Activated CD8-positive, alpha-beta memory T cell treated with anti-CD3 and anti-CD28 coated beads, Interleukin-2, amount 50 U/mL, for 48 hours (primary cell): ENCODE measurements at regions not wholly inside any gene's neighbourhood (a gene's known extent, or its start where the extent isn't known, plus 50 kb on each side); places are given as distances from the start of the nearest gene placed in this dataset.

Source experiments
- DNase-seq: peaks from one replicate; pipeline ENCODE4 v3.0.0-alpha.2; 2020

DNA sequence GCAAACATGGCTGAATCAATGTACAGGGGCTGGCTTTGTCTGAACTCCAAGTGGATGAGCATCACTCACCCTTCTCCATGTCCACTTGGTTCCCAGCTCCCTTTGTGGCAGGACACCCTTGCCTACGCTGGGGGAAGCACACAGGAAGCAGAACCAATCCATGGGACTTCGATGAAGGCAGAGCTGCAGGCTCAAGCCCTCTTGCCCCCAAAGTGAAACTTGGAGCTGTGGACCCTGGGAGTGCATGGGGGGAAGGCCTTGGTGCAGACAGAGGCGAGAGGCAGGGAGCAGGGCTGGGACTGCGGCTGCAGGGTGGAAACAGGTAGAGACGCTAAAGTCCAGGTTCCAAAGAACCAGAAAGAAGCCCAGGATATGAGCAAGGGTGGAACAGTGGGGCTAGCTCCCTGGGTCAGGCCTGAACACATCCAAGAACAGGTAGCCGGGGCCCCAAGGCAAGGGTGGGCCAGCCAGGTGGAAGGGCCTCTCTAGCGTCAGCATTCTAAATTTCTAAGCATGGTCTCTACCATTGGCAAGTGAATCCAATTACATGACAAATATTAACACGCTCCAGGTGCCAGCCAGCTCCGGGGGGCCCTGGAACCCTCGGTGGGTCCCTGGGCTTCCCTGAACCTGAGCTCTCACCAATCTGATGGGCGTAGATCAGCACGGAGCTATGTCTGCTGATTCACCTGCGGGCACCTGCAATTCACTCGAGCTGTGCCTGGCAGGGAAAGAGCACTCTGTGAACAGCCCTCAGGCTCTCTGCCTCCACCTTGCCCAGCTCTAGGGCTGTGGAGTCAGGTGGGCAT is 532.8 kb downstream of the BRD1 start:
- peak; percentile 12 for DNase-seq

DNA sequence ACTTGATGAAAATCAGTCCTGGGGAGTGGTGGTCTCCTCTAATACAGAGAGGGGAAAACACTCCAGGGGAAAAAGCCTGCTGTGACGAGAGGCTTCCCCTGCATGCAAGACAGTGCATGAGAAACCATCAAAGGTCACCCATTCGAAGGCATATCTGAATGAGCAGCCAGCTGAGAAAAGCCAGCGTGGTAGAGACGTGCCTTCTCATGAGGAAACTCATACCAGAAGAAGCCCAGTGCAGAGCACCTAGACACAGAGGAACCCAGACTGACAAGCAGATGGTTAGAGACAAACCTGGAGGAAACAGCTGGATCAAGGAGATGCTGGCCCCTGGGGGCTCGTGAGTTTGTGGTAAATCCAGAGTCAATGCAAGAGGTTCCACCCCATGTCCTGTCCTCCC is 534.8 kb downstream of the BRD1 start:
- DNase-seq: peak; percentile 4

DNA sequence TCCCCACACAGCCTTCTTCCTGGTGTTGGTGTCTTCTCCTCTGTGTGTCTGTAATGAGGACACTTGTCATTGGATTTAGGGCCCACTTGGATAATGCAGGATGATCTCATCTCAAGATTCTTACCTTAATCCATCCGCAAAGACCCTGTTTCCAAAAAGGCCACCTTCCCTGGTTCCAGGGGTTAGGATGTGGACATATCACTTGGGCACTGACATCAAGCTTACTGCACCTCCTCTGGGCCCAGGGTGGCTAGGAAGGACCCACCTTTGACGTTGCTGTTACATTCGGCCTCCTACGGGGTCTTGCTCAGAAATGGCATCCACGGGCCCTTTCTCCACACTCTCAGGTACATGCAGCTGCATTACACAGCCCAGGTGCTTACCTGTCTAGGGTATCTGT is 535.9 kb downstream of the BRD1 start:
- peak; percentile 17 for DNase-seq

DNA sequence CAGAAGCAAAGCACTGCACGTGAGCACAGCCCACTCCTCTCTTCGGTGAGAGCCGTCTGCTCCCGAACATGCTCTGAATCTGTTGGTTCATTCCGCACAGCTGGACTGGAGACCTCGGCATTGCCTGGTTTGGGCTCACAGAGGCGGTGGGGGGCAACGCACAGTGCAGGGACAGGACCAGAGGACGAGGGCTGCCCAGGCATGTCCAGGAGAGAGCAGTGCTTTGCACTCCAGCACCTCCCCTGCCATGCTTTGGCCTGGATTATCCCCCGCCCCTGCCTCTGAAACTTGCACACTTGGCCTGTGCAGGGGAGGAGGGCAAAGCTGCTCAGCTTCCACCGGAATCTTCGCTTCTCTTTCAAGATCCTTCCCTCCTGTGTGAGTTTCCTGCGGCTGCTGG is 536.5 kb downstream of the BRD1 start:
- peak; percentile 13 for DNase-seq

DNA sequence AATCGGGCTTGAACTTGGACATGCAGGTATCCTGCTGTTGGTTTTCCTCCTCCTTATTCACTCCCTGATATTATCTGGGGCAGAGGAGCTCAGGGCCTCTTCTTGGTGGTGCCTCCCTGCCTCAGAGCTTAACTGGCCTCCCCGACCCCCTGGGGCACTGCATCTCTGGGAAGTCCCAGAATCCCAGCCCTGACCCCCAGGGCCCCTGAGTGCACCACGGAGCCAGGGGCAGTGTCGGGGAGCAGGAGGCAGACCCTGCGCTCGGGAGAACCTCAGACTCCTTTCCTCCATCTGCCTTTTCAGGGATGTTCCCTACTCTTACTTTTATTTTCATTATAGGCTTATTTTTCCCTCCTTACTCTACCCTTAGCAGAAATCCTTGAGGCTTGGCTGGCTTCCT is 537.0 kb downstream of the BRD1 start:
- DNase-seq: peak; percentile 10

DNA sequence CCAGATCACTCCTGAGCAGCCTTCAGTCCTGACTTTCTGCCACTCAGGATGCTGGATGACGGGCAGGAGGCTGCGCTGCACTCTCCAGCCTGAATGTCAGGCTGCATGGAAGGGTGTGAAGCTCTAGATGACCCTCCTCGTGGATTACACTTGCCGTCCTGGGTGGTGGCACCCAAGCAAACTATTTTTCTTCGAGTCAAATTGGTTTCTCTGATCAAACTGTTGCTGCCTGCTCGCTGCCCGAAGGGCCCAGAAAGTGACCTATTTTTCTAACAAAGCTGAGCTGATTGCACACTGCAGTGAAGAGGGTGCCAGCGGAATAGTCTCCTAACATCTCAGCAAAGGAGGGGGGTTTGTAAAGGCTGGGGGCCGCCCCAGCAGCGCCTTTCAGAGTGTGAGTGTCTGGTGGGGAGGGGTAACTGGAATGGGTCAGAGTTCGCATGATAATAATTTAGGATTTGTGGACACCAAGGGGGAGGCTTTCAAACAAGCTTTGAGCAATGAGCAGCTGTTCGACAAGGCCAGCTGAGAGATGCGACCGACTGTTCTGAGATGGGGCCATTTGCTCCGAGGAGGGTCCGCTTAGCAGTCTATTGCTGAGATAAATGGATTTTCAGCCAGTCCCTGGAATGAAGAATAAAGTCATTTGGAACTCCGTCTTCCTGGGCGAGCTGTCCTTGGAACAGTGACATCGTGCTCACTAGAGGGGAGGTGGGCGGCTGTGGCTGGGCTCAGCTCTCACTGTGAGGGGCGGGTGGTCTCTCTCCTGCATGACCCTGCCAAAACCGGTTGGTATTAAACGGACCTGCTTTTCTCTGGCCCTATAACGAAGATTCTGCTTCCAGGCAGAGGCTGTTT is 537.6 kb downstream of the BRD1 start:
- peak; percentile 8 for DNase-seq

DNA sequence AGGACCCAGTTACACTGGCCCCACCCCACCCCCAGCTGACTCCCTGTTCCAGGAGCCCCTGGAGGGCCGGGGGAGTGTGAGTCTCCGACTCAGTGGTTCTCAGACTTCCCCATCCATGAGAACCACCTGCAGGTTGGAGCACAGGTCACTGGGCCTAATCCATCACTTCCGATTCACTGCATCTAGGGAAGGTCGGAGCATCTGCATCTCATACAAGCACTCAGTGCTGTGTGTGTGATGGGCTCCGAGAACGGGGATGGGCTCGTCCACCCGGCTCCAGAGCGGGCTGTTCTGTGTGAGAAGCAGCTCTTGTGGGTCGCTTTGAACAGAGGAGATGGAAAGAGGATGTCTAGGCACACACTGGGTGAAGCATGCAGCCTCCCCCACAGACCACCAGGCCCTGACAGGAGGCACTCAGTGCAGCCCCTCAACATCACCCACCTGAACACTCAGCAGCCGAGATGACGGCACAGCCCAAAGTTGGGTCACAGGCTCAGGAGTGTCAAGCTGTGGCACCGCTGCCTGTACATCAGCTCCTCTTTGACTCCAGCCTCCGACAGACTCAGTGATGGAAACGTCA is 541.4 kb downstream of the BRD1 start:
- DNase-seq: no peak

DNA sequence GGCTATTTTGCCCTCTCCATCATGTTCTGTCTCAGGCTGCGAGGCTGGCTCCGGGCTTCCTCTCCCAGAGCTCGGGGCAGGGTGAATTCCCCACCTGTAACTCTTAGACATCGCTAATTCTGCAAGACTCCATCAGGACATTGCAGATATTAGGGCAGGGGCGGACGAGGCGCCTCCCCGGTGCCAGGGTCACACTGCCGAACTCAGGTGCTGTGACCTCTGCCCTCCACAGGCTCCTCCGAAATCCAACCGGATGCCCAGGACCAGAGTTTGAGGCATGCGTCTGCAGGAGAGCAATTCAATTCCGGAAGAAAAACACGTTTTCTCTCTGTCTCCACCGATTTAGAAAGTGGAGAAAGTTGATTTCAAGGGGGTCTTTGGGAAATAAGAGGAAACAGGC is 542.7 kb downstream of the BRD1 start:
- DNase-seq: no peak

DNA sequence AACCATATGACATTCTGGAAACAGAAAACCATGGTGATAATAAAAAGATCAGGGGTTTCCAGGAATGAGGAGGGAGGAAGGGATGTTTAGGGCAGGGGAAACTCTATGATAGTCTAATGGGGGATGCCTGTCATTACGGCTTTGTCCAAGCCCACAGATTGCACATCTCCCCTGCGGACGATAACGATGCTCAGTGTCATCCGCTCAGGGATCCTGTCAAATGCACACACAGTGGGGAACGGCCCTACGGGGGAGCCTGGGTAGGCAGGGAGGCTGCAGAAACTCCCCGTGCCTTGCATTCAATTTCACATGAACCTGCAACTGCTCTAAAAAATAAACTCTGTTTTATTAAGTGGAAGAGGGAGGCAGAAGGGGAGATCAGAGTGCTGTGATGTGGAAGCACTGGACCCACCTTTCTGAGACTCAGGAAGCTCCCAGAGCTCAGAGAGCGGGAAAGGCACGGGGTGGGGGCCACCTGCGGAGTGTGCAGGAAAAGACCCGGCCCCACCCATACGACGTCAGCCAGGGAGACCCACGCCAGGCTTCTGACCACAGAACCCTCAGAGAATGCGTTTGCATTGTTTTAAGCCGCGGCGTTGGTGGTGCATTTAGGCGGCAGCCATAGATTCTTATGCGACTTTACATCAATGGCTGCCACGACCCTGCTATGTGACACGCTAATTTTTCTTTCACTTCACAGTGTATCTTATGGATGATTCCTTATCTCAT is 543.5 kb downstream of the BRD1 start:
- DNase-seq: no peak

DNA sequence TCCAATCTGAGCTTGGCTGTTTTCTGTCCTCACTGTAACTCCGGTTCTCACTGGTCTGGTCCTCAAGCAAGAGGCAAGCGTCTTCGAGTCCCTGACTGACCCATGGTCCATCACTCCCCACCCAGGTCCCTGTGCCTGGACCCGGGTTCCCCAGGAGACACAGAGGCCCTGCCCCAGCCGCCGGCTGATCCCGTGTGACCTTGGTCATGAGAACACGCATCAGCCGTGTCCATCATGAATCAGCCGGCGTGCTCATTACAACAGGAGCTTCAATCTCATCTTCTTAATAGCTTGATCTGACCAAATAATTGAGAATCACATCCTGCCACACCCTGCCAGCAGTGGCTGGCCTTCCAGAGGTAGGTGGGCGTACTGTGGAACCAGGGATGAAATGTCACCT is 545.1 kb downstream of the BRD1 start:
- no peak for DNase-seq

DNA sequence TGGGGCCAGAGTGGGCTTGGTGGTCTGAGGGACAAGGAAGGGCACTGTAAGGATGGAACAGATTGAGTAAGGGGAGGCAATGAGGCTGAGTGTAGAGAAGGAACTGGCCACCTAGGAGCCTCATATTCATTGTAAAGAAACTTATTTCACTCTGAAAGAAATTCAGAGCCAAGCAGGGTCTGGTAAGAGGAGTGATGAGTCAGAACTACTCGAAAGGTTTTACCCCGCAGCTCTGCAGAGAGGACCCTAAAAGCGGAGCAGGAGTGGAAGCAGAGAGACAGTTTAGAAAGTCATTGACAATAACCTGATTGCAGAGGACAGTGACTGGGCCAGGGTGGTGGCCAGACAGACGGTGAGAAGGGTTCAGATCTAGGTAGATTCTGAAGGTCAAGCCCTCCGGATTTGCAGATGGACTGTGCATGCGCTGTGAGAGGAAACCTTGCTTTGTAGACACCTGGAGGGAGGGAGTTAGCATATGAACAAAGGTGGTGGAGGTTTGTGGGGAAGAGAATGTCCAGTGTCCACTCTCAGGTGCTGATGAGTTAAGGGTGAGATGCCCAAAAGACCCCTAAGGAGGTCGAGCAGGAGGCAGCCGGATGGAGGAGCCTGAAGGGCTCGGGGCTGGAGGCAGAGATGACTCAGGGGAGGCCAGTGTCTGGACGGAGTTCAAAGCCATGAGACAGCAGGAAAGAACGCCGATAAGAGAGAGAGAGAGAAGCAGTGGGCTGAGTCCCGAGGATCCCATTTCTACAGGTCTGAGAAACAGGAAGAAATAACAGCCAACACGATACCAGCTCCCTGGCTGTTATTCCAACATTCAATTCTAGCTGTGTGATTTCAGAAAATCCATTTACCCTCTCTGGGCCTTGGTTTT is 546.0 kb downstream of the BRD1 start:
- DNase-seq: no peak

DNA sequence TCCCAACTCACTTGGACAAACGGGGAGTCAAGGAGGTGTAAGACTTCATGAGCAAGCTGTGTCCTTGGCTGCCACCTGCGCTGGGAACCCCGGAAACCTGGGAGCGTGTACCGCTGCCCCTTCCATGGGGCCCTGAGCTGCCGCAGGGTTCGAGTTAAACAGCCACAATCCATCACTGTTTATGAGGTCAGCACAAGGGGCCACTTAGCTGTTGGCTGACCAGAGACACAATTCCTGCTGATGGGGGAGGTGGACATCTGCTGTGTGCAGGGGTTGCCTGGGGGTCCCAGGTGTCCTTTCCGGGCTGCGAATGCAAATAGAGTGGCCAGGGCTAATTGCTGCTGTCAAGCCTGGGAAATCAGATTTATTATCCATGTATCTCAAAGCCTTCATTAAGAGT is 549.3 kb downstream of the BRD1 start:
- DNase-seq: no peak

DNA sequence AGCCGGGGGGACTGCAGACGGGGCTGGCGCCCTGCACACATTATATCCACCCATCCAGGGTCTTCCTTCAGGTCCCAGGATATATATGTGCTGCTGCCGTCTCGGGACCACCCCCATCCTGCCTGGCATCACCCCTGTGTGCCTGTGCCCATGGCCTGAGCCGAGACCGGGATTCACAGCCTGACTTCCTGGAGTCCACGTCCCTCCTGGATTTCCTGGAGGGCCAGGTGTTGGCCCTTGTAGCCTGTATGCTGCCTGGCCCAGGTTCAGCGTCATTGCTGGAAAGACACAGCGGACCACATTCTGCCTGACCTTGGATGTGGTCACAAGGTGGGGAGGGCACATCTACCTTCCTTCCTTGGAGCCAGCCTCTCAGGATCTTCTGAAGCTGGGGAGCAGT is 551.1 kb downstream of the BRD1 start:
- DNase-seq: no peak

DNA sequence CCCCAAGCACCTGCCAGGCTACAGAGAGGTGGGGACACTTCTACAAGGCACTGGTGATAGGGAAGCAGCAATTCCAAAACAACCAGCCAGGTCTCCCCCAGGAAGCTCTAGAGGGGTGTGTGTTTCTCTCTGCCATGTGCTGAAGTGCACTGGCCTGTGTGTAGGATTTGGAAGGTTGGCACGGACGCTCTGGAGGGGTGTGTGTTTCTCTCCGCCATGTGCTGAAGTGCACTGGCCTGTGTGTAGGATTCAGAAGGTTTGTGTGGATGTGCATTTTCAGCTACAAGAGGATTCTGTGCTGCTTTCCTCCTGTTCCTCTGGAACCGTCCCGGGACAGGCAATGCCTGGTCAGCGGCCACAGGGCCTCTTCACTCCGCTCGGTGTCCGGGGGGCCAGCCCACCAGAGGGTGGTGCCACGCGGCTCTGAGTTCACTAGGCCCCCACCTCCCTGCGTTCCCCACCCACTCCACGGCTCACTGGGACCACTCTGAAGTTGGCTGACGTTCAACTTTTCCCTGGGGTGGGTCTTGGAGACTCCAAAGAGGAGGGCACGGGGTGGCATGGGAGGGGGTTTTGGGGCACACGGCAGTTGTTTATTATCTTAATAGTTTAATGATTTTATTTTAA is 552.8 kb downstream of the BRD1 start:
- no peak for DNase-seq

DNA sequence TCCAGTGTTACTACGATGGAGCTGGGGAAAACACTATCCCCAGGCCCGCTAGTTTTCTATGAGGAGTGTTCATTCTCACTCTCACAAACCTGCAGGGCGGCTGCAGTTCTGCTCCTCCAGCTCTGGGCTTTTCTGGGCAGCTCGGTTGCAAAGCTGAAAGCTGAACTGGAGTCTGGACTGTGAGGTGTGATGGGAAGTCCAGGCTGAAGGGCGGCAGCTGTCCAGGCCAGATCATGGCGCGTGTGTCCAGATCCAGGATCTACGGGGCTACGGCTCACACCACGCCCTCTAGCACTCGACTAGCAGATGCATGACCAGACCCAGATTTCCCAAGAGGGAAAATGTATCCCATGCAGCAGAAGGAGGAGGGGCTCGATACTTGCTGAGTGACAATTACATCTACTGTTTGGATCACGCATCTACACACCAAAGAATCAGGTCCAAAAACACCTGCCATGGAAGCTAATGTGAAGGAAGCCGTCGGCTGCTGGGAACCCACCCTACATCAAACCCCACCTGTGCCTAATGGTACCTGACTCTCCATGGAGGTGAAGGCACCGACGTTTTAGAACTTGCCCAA is 555.0 kb downstream of the BRD1 start:
- DNase-seq: no peak

DNA sequence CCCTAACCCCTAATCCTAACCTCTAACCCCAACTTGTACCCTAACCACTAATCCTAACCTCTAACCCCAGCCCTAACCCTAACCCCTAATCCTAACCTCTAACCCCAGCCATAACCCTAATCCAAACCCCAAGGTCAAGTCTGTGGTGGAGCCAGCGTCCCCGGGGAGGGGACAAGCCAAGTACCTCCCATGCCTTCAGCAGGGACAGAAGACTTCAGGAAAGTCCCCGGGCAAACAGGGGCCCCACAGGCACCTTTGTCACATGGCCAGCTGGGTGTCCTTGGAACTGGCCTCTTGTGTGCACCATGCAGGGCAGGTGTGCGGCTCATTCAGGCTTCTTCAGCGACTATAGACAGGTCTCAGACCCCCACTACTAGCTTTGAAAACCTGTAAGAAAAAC is 555.8 kb downstream of the BRD1 start:
- no peak for DNase-seq

DNA sequence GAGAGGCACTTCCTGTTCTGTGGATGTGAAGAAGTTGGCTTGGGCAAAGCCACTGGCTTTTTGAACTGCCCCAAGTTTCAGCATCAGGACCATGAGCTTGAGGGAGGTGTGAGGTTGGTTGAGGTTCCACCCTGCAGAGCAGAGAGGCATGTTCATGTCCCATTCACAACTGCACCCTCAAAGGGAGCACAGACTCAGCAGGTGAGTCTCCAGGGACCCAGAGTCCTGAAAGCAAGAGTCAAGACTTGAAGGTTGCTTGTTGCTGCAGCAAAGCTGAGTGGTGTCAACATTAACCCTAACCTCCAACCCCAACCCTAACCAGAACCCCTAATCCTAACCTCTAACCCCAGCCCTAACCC is 556.3 kb downstream of the BRD1 start:
- no peak for DNase-seq

DNA sequence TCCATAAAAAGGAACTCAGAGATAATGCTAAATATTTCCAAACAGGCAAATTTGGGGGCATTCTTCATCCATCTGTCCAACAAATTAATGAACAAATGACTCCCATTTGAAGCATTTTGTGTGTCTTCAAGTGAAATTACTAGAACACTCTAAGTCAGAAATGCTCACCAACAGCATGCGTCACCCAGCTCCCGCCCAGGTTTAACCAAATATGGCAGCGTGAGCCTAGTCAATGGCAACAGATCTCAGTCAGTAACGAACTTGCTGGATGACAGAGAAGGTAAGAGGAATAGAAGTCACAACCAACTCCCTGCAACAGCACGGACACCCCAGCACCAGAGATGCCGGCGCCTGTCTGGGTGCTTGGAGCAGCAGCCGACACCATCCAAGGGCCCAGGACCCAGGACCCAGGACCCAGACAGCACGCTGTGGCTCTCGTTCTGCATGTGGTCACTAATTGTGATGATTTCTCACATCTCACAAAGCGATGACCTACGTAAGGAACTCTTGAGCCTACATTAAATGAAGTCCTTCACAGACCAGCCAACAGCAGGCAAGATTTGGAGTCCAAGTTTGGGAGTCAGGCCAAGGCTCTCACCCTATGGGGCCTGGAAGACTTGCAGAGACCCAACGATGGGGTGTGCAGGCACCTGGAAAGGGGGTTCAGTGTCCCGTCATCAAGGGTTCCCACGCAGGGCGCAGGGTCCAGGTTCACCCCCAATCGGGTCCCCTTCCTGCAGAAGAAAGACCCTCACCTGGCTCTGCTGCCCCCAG is 556.9 kb downstream of the BRD1 start:
- DNase-seq: no peak

DNA sequence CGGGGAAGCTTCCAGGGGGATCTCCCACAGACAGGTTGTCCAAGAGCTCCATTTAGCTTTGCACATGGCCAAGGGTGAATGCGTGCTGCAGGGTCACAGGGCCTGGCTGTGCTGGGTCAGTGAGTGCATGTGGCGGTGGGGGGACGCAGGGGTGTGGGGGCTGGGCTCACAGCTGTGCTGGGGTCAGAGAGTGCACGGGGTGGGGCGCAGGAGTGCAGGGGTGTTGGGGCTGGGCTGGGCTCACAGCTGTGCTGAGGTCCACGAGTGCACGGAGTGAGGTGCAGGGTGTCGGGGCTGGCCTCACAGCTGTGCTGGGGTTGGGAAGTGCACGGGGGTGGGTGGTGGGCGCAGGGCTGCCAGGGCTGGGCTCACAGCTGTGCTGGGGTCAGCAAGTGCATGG is 557.7 kb downstream of the BRD1 start:
- no peak for DNase-seq

DNA sequence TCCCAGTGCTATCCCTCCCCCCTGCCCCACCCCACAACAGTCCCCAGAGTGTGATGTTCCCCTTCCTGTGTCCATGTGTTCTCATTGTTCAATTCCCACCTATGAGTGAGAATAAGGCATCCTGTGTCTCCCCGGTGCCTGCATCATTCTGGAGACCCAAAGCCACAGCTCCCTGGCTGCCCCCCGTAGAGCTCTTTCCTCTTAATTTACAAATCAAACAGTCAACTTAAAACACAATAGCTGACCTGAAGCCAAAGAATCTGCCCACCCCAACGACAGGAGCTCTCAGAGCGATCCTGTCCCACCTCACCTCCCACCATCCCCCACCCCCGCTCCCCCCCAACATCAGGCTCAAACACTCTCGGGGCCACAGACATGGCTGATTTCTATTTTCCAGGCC is 558.3 kb downstream of the BRD1 start:
- DNase-seq: no peak

DNA sequence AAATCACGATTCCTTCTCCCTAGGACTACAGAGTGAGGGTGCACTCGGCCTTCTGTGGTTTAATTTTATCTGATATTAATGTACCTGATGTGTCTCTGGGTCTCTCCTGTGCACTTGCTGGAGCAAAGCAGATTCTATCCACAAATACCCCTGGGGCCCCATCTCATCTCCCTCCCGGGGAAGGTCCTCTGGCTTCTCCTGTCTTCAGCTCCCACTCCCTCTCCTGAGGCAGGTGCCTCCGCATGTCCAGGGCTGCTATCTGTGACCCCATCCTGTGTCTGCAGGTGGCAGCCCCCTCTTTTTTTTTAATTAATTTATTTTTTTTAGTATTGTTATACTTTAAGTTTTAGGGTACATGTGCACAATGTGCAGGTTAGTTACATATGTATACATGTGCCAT is 558.7 kb downstream of the BRD1 start:
- DNase-seq: no peak
